ENCODE measurements at regions not wholly inside any gene's neighbourhood (a gene's known extent, or its start where the extent isn't known, plus 50 kb on each side); places are given as distances from the start of the nearest gene placed in this dataset.
A peak's percentile ranks its signal among the peaks of the same experiment; 100 is the strongest.

- Mint-ChIP-seq H3K27me3 (no peaks in the 10 kb centered on the region), H3K36me3 (ENCODE audit: low read depth) (no peaks in the 10 kb centered on the region), H3K27ac (no peak overlapping the region), H3K4me1 (ENCODE audit: low read depth) (no peaks in the 10 kb centered on the region), H3K9me3 (peaks cover 11% of the 10 kb centered on the region), H3K4me3 (no peak overlapping the region)
- no peak for TF ChIP-seq CTCF (IDR thresholded peaks at IDR 0.05)
- intact Hi-C loops (cut with DNase I, micrococcal nuclease), result no loop called here
- Histone ChIP-seq H3K4me3 (ENCODE audit: low read length) (no peak overlapping the region), H3K9me3 (ENCODE audit: control insufficient read depth in 1 of 2, insufficient read depth in 1 of 2, low read length in 2 of 2) (no peaks in the 10 kb centered on the region), H3K27me3 (ENCODE audit: control insufficient read depth in 1 of 2, insufficient read depth in 2 of 2, low read length in 2 of 2) (no peaks in the 10 kb centered on the region), H3K27ac (ENCODE audit: low read depth in 1 of 2, low read length in 2 of 2) (no peak overlapping the region), H3K36me3 (ENCODE audit: insufficient read depth, low read length) (no peaks in the 10 kb centered on the region), H3K4me1 (ENCODE audit: insufficient read depth, low read length) (no peaks in the 10 kb centered on the region)
- ChIA-PET POLR2A (no interaction called here), CTCF (no interaction called here)
- ATAC-seq (ENCODE audit: poor library complexity) (no peak), DNase-seq (no peak)
These were observed 189.1 kb upstream of the CADPS start for GRCh38 chr3:63064209-63064755.

- intact Hi-C loops (cut with DNase I, micrococcal nuclease), result no loop called here
- no peak overlapping the region for H3K4me3 Mint-ChIP-seq
- no peak overlapping the region for H3K4me3 ChIP-seq (ENCODE audit: low read length)
- no peaks in the 10 kb centered on the region for H3K27me3 ChIP-seq (ENCODE audit: control insufficient read depth in 1 of 2, insufficient read depth in 2 of 2, low read length in 2 of 2)
- POLR2A ChIA-PET, result no interaction called here
- TF ChIP-seq CTCF (IDR thresholded peaks at IDR 0.05), result no peak
- H3K9me3 Mint-ChIP-seq, result peaks cover 13% of the 10 kb centered on the region
- H3K4me1 Mint-ChIP-seq (ENCODE audit: low read depth), result no peaks in the 10 kb centered on the region
- ATAC-seq (ENCODE audit: poor library complexity), result no peak
- H3K36me3 ChIP-seq (ENCODE audit: insufficient read depth, low read length), result no peaks in the 10 kb centered on the region
- H3K36me3 Mint-ChIP-seq (ENCODE audit: low read depth), result no peaks in the 10 kb centered on the region
- peak in 1 of 14 experiments; percentile 1 for DNase-seq
- H3K27ac Mint-ChIP-seq, result no peak overlapping the region
- H3K4me1 ChIP-seq (ENCODE audit: insufficient read depth, low read length), result no peaks in the 10 kb centered on the region
- no peaks in the 10 kb centered on the region for H3K27me3 Mint-ChIP-seq
- no peak overlapping the region for H3K27ac ChIP-seq (ENCODE audit: low read depth in 1 of 2, low read length in 2 of 2)
- CTCF ChIA-PET, result no interaction called here
- H3K9me3 ChIP-seq (ENCODE audit: control insufficient read depth in 1 of 2, insufficient read depth in 1 of 2, low read length in 2 of 2), result no peaks in the 10 kb centered on the region
These were observed 192.9 kb upstream of the CADPS start for GRCh38 chr3:63067999-63068645.

- Histone ChIP-seq H3K27ac (ENCODE audit: low read depth in 1 of 2, low read length in 2 of 2) (no peak overlapping the region), H3K9me3 (ENCODE audit: control insufficient read depth in 1 of 2, insufficient read depth in 1 of 2, low read length in 2 of 2) (no peaks in the 10 kb centered on the region), H3K4me3 (ENCODE audit: low read length) (no peak overlapping the region), H3K4me1 (ENCODE audit: insufficient read depth, low read length) (no peaks in the 10 kb centered on the region), H3K27me3 (ENCODE audit: control insufficient read depth in 1 of 2, insufficient read depth in 2 of 2, low read length in 2 of 2) (no peaks in the 10 kb centered on the region), H3K36me3 (ENCODE audit: insufficient read depth, low read length) (no peaks in the 10 kb centered on the region)
- no peak overlapping the region for H3K27ac Mint-ChIP-seq
- no peaks in the 10 kb centered on the region for H3K36me3 Mint-ChIP-seq (ENCODE audit: low read depth)
- no peak overlapping the region for H3K4me3 Mint-ChIP-seq
- H3K27me3 Mint-ChIP-seq, result no peaks in the 10 kb centered on the region
- DNase-seq (no peak), ATAC-seq (ENCODE audit: poor library complexity) (no peak)
- no peak for TF ChIP-seq CTCF (IDR thresholded peaks at IDR 0.05)
- no peaks in the 10 kb centered on the region for H3K4me1 Mint-ChIP-seq (ENCODE audit: low read depth)
- intact Hi-C loops (cut with DNase I, micrococcal nuclease), result no loop called here
- peaks cover 19% of the 10 kb centered on the region for H3K9me3 Mint-ChIP-seq
- ChIA-PET CTCF (no interaction called here), POLR2A (no interaction called here)
These were observed 194.7 kb upstream of the CADPS start for GRCh38 chr3:63069806-63070475.
